ENCODE measurements at regions not wholly inside any gene's neighbourhood (a gene's known extent, or its start where the extent isn't known, plus 50 kb on each side); places are given as distances from the start of the nearest gene placed in this dataset.

- no peak overlapping the region for H3K27ac ChIP-seq (ENCODE audit: low read length)
- ATAC-seq (ENCODE audit: insufficient read depth, low read depth) (no peak), DNase-seq (no peak)
- no peaks in the 10 kb centered on the region for H3K27me3 ChIP-seq (ENCODE audit: insufficient read depth, low read length, poor library complexity)
- no peaks in the 10 kb centered on the region for H3K36me3 ChIP-seq (ENCODE audit: insufficient read depth, low read length)
- H3K9me3 ChIP-seq (ENCODE audit: insufficient read depth, low read length, severe bottlenecking), result no peaks in the 10 kb centered on the region
- H3K4me3 ChIP-seq (ENCODE audit: low read depth in 1 of 2, low read length in 2 of 2), result no peak overlapping the region
- H3K79me2 ChIP-seq (ENCODE audit: insufficient read depth, low read length), result no peaks in the 10 kb centered on the region
- TF ChIP-seq EZH2 (IDR thresholded peaks at IDR 0.05; ENCODE audit: borderline replicate concordance, low read depth, low read length, severe bottlenecking), result no peak
- TF ChIP-seq CTCF (IDR thresholded peaks at IDR 0.05; ENCODE audit: borderline replicate concordance, extremely low read depth, low read length, poor library complexity, severe bottlenecking), result no peak
- H2AFZ ChIP-seq (ENCODE audit: low read depth, low read length), result no peak overlapping the region
- no peak overlapping the region for H3K4me2 ChIP-seq (ENCODE audit: insufficient read depth, low read length)
- H3K4me1 ChIP-seq (ENCODE audit: insufficient read depth, low read length), result no peaks in the 10 kb centered on the region
- H4K20me1 ChIP-seq (ENCODE audit: insufficient read depth, low read length), result no peaks in the 10 kb centered on the region
- no peak overlapping the region for H3K9ac ChIP-seq (ENCODE audit: low read depth, low read length)
Measured at GRCh38 chr2:14855751-14856150, 223.2 kb downstream of the LRATD1 start.

GRCh38 chr2:14861181-14861580, 228.7 kb downstream of the LRATD1 start:
- Histone ChIP-seq H3K4me1 (ENCODE audit: insufficient read depth, low read length) (no peaks in the 10 kb centered on the region), H3K9me3 (ENCODE audit: insufficient read depth, low read length, severe bottlenecking) (no peaks in the 10 kb centered on the region), H3K4me3 (ENCODE audit: low read depth in 1 of 2, low read length in 2 of 2) (no peak overlapping the region), H3K27me3 (ENCODE audit: insufficient read depth, low read length, poor library complexity) (no peaks in the 10 kb centered on the region), H3K4me2 (ENCODE audit: insufficient read depth, low read length) (no peak overlapping the region), H2AFZ (ENCODE audit: low read depth, low read length) (no peak overlapping the region), H3K9ac (ENCODE audit: low read depth, low read length) (no peak overlapping the region), H3K27ac (ENCODE audit: low read length) (no peak overlapping the region), H4K20me1 (ENCODE audit: insufficient read depth, low read length) (no peaks in the 10 kb centered on the region), H3K36me3 (ENCODE audit: insufficient read depth, low read length) (no peaks in the 10 kb centered on the region), H3K79me2 (ENCODE audit: insufficient read depth, low read length) (no peaks in the 10 kb centered on the region)
- no peak for TF ChIP-seq EZH2 (IDR thresholded peaks at IDR 0.05; ENCODE audit: borderline replicate concordance, low read depth, low read length, severe bottlenecking)
- no peak for TF ChIP-seq CTCF (IDR thresholded peaks at IDR 0.05; ENCODE audit: borderline replicate concordance, extremely low read depth, low read length, poor library complexity, severe bottlenecking)
- ATAC-seq (ENCODE audit: insufficient read depth, low read depth) (no peak), DNase-seq (no peak)

- no peak overlapping the region for H3K27ac ChIP-seq (ENCODE audit: low read length)
- no peaks in the 10 kb centered on the region for H3K79me2 ChIP-seq (ENCODE audit: insufficient read depth, low read length)
- H3K9me3 ChIP-seq (ENCODE audit: insufficient read depth, low read length, severe bottlenecking), result no peaks in the 10 kb centered on the region
- DNase-seq, result no peak
- no peaks in the 10 kb centered on the region for H4K20me1 ChIP-seq (ENCODE audit: insufficient read depth, low read length)
- no peaks in the 10 kb centered on the region for H3K27me3 ChIP-seq (ENCODE audit: insufficient read depth, low read length, poor library complexity)
- no peak overlapping the region for H2AFZ ChIP-seq (ENCODE audit: low read depth, low read length)
- H3K9ac ChIP-seq (ENCODE audit: low read depth, low read length), result no peak overlapping the region
- no peak for ATAC-seq (ENCODE audit: insufficient read depth, low read depth)
- TF ChIP-seq CTCF (IDR thresholded peaks at IDR 0.05; ENCODE audit: borderline replicate concordance, extremely low read depth, low read length, poor library complexity, severe bottlenecking), result no peak
- TF ChIP-seq EZH2 (IDR thresholded peaks at IDR 0.05; ENCODE audit: borderline replicate concordance, low read depth, low read length, severe bottlenecking), result no peak
- H3K36me3 ChIP-seq (ENCODE audit: insufficient read depth, low read length), result no peaks in the 10 kb centered on the region
- H3K4me1 ChIP-seq (ENCODE audit: insufficient read depth, low read length), result no peaks in the 10 kb centered on the region
- no peak overlapping the region for H3K4me2 ChIP-seq (ENCODE audit: insufficient read depth, low read length)
- no peak overlapping the region for H3K4me3 ChIP-seq (ENCODE audit: low read depth in 1 of 2, low read length in 2 of 2)
Measured at GRCh38 chr2:14866736-14867352, 234.3 kb downstream of the LRATD1 start.
